H1 (cell line): ENCODE measurements at regions not wholly inside any gene's neighbourhood (a gene's known extent, or its start where the extent isn't known, plus 50 kb on each side); places are given as distances from the start of the nearest gene placed in this dataset.

ENCODE experiments used
- CTCF ChIA-PET: fragments of 300-600 bp; sonication (Branson Sonifier 250); formaldehyde crosslinking; loops from one replicate; lab custom pipeline; 2021; ENCODE audit not compliant: partially characterized antibody; lab: Charles Lee
- POLR2A ChIA-PET: fragments of 300-600 bp; sonication (Branson Sonifier 250); formaldehyde crosslinking; loops from one replicate; lab custom pipeline; 2021; ENCODE audit warnings: inconsistent platforms; ENCODE audit not compliant: partially characterized antibody; lab: Charles Lee
- DNase-seq, 2 experiments: peaks; one replicate each; pipeline versions ENCODE4 v3.0.0 to v3.0.0-alpha.2; 2010 to 2022; ENCODE audit warnings: low spot score in 2 of 2, low read depth in 1 of 2, mixed read lengths in 1 of 2
- FAIRE-seq: peaks from 2 replicates; lab custom pipeline; 2011; peaks lifted over from hg19 to GRCh38; lab: Jason Lieb, UNC
- H2AFZ ChIP-seq: 2 replicates; pipeline ENCODE4 v1.8.1; 2012; ENCODE audit warnings: low read length, inconsistent platforms
- H2AK5ac ChIP-seq: 2 replicates; pipeline ENCODE4 v1.6.1; 2013; ENCODE audit warnings: low read depth, low read length
- H2BK120ac ChIP-seq: replicated peaks from 2 replicates; pipeline ENCODE3; 2013; ENCODE audit warnings: low read depth, low read length, inconsistent platforms
- H2BK12ac ChIP-seq: 2 replicates; pipeline ENCODE4 v1.6.1; 2013; ENCODE audit warnings: low read depth, low read length
- H2BK15ac ChIP-seq: 2 replicates; pipeline ENCODE4 v1.6.1; 2013; ENCODE audit warnings: low read length
- H2BK20ac ChIP-seq: 2 replicates; pipeline ENCODE4 v1.6.1; 2013; ENCODE audit warnings: low read length
- H2BK5ac ChIP-seq: 2 replicates; pipeline ENCODE4 v1.6.1; 2013; ENCODE audit warnings: low read depth, low read length
- H3K14ac ChIP-seq: 2 replicates; pipeline ENCODE4 v1.6.1; 2013; ENCODE audit warnings: inconsistent platforms; ENCODE audit not compliant: insufficient read length
- H3K18ac ChIP-seq: 2 replicates; pipeline ENCODE4 v1.6.1; 2013; ENCODE audit warnings: low read length; ENCODE audit errors: extremely low read depth
- H3K23ac ChIP-seq: 2 replicates; pipeline ENCODE4 v1.6.1; 2013; ENCODE audit warnings: inconsistent platforms; ENCODE audit not compliant: insufficient read length
- H3K23me2 ChIP-seq: 2 replicates; pipeline ENCODE4 v1.6.1; 2013; ENCODE audit warnings: low read depth, low read length
- H3K27ac ChIP-seq: 2 replicates; pipeline ENCODE4 v1.6.1; 2011; ENCODE audit warnings: low read depth, low read length, inconsistent platforms
- H3K27me3 ChIP-seq, 4 experiments: replicated peaks in 1 of 4; 1 replicate in 1 of 4; 2 replicates in 3 of 4; pipeline versions ENCODE4 v1.6.1 to v1.8.1; 2011 to 2013; ENCODE audit warnings: low read length in 3 of 4, mild to moderate bottlenecking in 3 of 4, inconsistent platforms in 2 of 4, mixed read lengths in 2 of 4, moderate library complexity in 1 of 4; ENCODE audit not compliant: control insufficient read depth in 3 of 4, insufficient read depth in 3 of 4; ENCODE audit errors: extremely low read depth in 1 of 4
- H3K36me3 ChIP-seq, 4 experiments: 2 replicates each; pipeline versions ENCODE4 v1.6.1 to v1.8.1; 2011 to 2013; ENCODE audit warnings: mild to moderate bottlenecking in 4 of 4, low read length in 3 of 4, moderate library complexity in 2 of 4, control low read depth in 1 of 4, inconsistent platforms in 1 of 4; ENCODE audit not compliant: insufficient read depth in 4 of 4, control insufficient read depth in 2 of 4
- H3K4ac ChIP-seq: replicated peaks from 2 replicates; pipeline ENCODE3; 2013; ENCODE audit warnings: low read length, low read depth, mixed read lengths, inconsistent platforms; ENCODE audit not compliant: insufficient read length
- H3K4me1 ChIP-seq, 4 experiments: replicated peaks in 1 of 4; 1 replicate in 1 of 4; 2 replicates in 3 of 4; pipeline versions ENCODE4 v1.6.1 to v1.8.1; 2011 to 2013; ENCODE audit warnings: low read length in 3 of 4, inconsistent platforms in 2 of 4, mixed read lengths in 1 of 4; ENCODE audit not compliant: insufficient read depth in 4 of 4, control insufficient read depth in 3 of 4
- H3K4me2 ChIP-seq, 2 experiments: 2 replicates each; pipeline versions ENCODE4 v1.6.1 to v1.8.1; 2011 to 2013; ENCODE audit warnings: low read depth in 2 of 2, low read length in 2 of 2, control low read depth in 1 of 2, inconsistent platforms in 1 of 2, mild to moderate bottlenecking in 1 of 2; ENCODE audit not compliant: insufficient read depth in 1 of 2
- H3K4me3 ChIP-seq, 4 experiments: fragments of 200-600, 300-600 bp in 1 of 4; sonication (generic), shearing (Covaris generic), sonication (Bioruptor Twin) in 1 of 4; 2 replicates each; pipeline versions ENCODE4 v1.5.1 to v1.8.1; 2011 to 2016; ENCODE audit warnings: low read length in 4 of 4, low read depth in 3 of 4, control low read depth in 2 of 4, inconsistent platforms in 2 of 4, mild to moderate bottlenecking in 2 of 4, mixed read lengths in 1 of 4, moderate library complexity in 1 of 4; ENCODE audit not compliant: insufficient read depth in 2 of 4; ENCODE audit errors: extremely low read depth in 1 of 4
- H3K56ac ChIP-seq: replicated peaks from 2 replicates; pipeline ENCODE3; 2013; ENCODE audit warnings: low read depth, mild to moderate bottlenecking, mixed read lengths, low read length, inconsistent platforms; ENCODE audit not compliant: insufficient read length
- H3K79me1 ChIP-seq: 2 replicates; pipeline ENCODE4 v1.6.1; 2013; ENCODE audit warnings: low read depth, low read length, control low read depth
- H3K79me2 ChIP-seq, 2 experiments: 2 replicates each; pipeline versions ENCODE4 v1.6.1 to v1.8.1; 2012 to 2013; ENCODE audit warnings: low read length in 2 of 2, mild to moderate bottlenecking in 2 of 2, inconsistent platforms in 1 of 2; ENCODE audit not compliant: insufficient read depth in 2 of 2, control insufficient read depth in 1 of 2
- H3K9ac ChIP-seq, 4 experiments: replicated peaks in 1 of 4; 1 replicate in 1 of 4; 2 replicates in 3 of 4; pipeline versions ENCODE4 v1.6.1 to v1.8.1; 2011 to 2013; ENCODE audit warnings: low read depth in 3 of 4, low read length in 3 of 4, control low read depth in 2 of 4, mild to moderate bottlenecking in 2 of 4, moderate library complexity in 2 of 4, inconsistent platforms in 1 of 4; ENCODE audit errors: extremely low read depth in 1 of 4
- H3K9me3 ChIP-seq, 2 experiments: 2 replicates each; pipeline versions ENCODE4 v1.6.1 to v1.8.1; 2012 to 2013; ENCODE audit warnings: mild to moderate bottlenecking in 2 of 2, moderate library complexity in 2 of 2, control low read depth in 1 of 2, inconsistent platforms in 1 of 2, low read depth in 1 of 2, low read length in 1 of 2, mixed read lengths in 1 of 2; ENCODE audit not compliant: insufficient read depth in 2 of 2
- H4K20me1 ChIP-seq, 2 experiments: replicated peaks in 1 of 2; 2 replicates each; pipeline versions ENCODE3 to v1.8.1; 2011 to 2013; ENCODE audit warnings: inconsistent platforms in 2 of 2, low read length in 2 of 2, mild to moderate bottlenecking in 1 of 2; ENCODE audit not compliant: insufficient read depth in 2 of 2, control insufficient read depth in 1 of 2
- H4K5ac ChIP-seq: 2 replicates; pipeline ENCODE4 v1.6.1; 2013; ENCODE audit warnings: low read length, low read depth, mixed read lengths, inconsistent platforms; ENCODE audit not compliant: insufficient read length
- H4K8ac ChIP-seq: 2 replicates; pipeline ENCODE4 v1.8.0; 2013; ENCODE audit warnings: mild to moderate bottlenecking, moderate library complexity, low read length, inconsistent platforms; ENCODE audit not compliant: insufficient read depth; ENCODE audit errors: extremely low read depth
- H4K91ac ChIP-seq: replicated peaks from 2 replicates; pipeline ENCODE3; 2013; ENCODE audit warnings: low read length, mixed read lengths, inconsistent platforms; ENCODE audit not compliant: insufficient read length
- KDM5A ChIP-seq: fragments of 200-600 bp; IDR thresholded peaks from 2 replicates; pipeline ENCODE4 v1.7.1; 2012; ENCODE audit warnings: mild to moderate bottlenecking, low read length, inconsistent platforms, mixed read lengths
- NANOG ChIP-seq: IDR thresholded peaks from 2 replicates; pipeline ENCODE4 v1.6.1; 2011; ENCODE audit warnings: low read length, low read depth, mild to moderate bottlenecking, inconsistent platforms; ENCODE audit not compliant: insufficient read depth, poor library complexity, severe bottlenecking
- RFX5 ChIP-seq: IDR thresholded peaks from 2 replicates; pipeline ENCODE4 v1.6.1; 2011; ENCODE audit warnings: low read depth, low read length, improper control_type of control experiment, borderline replicate concordance
- SIN3A ChIP-seq, 2 experiments: IDR thresholded peaks in 1 of 2; conservative IDR thresholded peaks in 1 of 2; 2 replicates each; pipeline ENCODE4 v1.6.1; 2011 to 2012; ENCODE audit warnings: low read length in 2 of 2, improper control_type of control experiment in 1 of 2, low read depth in 1 of 2, mild to moderate bottlenecking in 1 of 2
- SRF ChIP-seq: IDR thresholded peaks from 2 replicates; pipeline ENCODE4 v1.6.1; 2011; ENCODE audit warnings: mild to moderate bottlenecking, low read depth, low read length, moderate library complexity
- TAF7 ChIP-seq: optimal IDR thresholded peaks from 2 replicates; pipeline ENCODE3; 2011; ENCODE audit warnings: low read depth, mild to moderate bottlenecking, inconsistent platforms, low read length, moderate library complexity, borderline replicate concordance
- TBP ChIP-seq: IDR thresholded peaks from 2 replicates; pipeline ENCODE4 v1.6.1; 2011; ENCODE audit warnings: low read depth, low read length, improper control_type of control experiment
- TCF12 ChIP-seq: IDR thresholded peaks from 2 replicates; pipeline ENCODE4 v1.6.1; 2011; ENCODE audit warnings: low read depth, mild to moderate bottlenecking, low read length
- whole genome bisulfite sequencing, 2 experiments: shearing (Covaris generic) in 1 of 2; methylation state at CpG; one replicate each; pipeline versions ENCODE4 v1.1.6 to v1.1.7; 2013 to 2015; ENCODE audit warnings: low lambda C conversion rate in 2 of 2, mixed read lengths in 2 of 2, inconsistent platforms in 1 of 2, low coverage in 1 of 2, missing lambda C conversion rate in 1 of 2; ENCODE audit not compliant: insufficient replicate concordance in 2 of 2, insufficient coverage in 1 of 2, insufficient read length in 1 of 2; ENCODE audit errors: extremely low coverage in 1 of 2, missing lambda C conversion rate in 1 of 2; 5-methylcytosine and 5-hydroxymethylcytosine counted together

DNA sequence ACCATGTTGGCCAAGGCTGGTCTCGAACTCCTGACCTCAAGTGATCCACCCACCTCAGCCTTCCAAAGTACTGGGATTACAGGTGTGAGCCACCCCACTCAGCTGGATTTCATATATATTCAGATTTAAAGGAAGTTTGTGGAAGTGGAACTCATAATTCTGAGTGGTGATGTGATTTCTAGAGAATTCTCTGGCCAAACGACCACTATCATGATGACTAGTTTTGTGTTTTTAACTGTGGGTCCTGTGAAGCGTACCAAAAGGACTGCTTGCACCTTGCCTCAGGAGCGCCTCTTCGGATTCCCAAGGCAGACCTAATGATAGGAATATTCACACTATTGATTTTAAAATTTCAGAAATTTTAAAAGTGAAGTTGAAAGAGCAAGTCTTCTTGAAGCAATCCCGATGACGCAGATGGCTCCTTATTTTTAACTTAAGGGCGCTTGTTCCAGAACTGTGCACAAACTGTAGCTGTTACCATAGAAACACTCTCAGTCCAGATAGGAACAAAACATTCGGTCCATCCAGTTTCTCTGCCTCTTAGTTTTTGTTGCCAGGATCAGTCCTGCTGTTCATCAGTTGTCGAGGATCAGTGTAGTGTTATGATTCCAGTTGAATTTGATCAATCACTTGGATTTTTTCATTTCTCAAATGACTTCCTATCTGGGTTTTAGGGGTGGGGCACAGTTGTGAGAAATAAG is 51.7 kb upstream of the CLCN4 start:
- Histone ChIP-seq H3K79me2 (no peaks in the 10 kb centered on the region), H4K20me1 (no peaks in the 10 kb centered on the region), H3K14ac (no peak overlapping the region), H3K23ac (no peak overlapping the region), H2BK12ac (no peak overlapping the region), H2AFZ (no peak overlapping the region), H3K79me1 (no peaks in the 10 kb centered on the region), H3K23me2 (no peaks in the 10 kb centered on the region), H3K9ac (no peak overlapping the region), H2BK120ac (no peak overlapping the region), H3K27me3 (no peaks in the 10 kb centered on the region), H2AK5ac (no peak overlapping the region), H3K18ac (no peak overlapping the region), H4K91ac (no peak overlapping the region), H3K4me1 (no peaks in the 10 kb centered on the region), H4K8ac (no peak overlapping the region), H2BK5ac (no peak overlapping the region), H3K27ac (no peak overlapping the region), H4K5ac (no peak overlapping the region), H2BK15ac (no peak overlapping the region), H3K4me2 (no peak overlapping the region), H3K4ac (no peak overlapping the region), H3K4me3 (no peak overlapping the region), H3K9me3 (no peaks in the 10 kb centered on the region), H3K36me3 (peaks cover 0 to 13% (median 0%) of the 10 kb centered on the region in 4 experiments; a peak in 2 of 8 replicates), H2BK20ac (no peak overlapping the region), H3K56ac (no peak overlapping the region)
- POLR2A ChIA-PET, result no interaction called here
- FAIRE-seq, result no peak
- DNase-seq, result no peak
- WGBS, 2 experiments, result 90% methylated on average over 10 of the region's 10 CpGs; no CpG with 5 or more reads in 1 of the 2 experiments
- no peak for TF ChIP-seq SIN3A (conservative IDR thresholded peaks at IDR 0.05 in 1 of 2, IDR thresholded peaks at IDR 0.05 in 1 of 2; ENCODE audit: low read depth in 1 of 2, low read length in 2 of 2)
- no peak for TF ChIP-seq NANOG
- no peak for TF ChIP-seq TCF12
- TF ChIP-seq RFX5, result no peak
- TF ChIP-seq TBP, result no peak
- TF ChIP-seq SRF, result no peak
- TF ChIP-seq TAF7, result no peak
- TF ChIP-seq KDM5A, result no peak
- CTCF ChIA-PET, result no interaction called here
